Bone marrow (tissue), 2 donors: ENCODE measurements at regions not wholly inside any gene's neighbourhood (a gene's known extent, or its start where the extent isn't known, plus 50 kb on each side); places are given as distances from the start of the nearest gene placed in this dataset.

Experiments
- DNase-seq, 2 donors: peaks; one replicate each; lab custom pipeline; 2025; lab: John Stamatoyannopoulos, UW

GRCh38 chr22:27284324-27284723, 517.2 kb downstream of the MN1 start:
- no peak for DNase-seq

GRCh38 chr22:27286711-27287110, 514.8 kb downstream of the MN1 start:
- no peak for DNase-seq

GRCh38 chr22:27292542-27293299, 508.8 kb downstream of the MN1 start:
- no peak for DNase-seq

GRCh38 chr22:27293721-27294445, 507.7 kb downstream of the MN1 start:
- DNase-seq: no peak

- no peak for DNase-seq
Observed at GRCh38 chr22:27295040-27295439, 506.5 kb downstream of the MN1 start.

GRCh38 chr22:27295605-27296004, 506.0 kb downstream of the MN1 start:
- DNase-seq: no peak

- no peak for DNase-seq
Observed at GRCh38 chr22:27296091-27296675, 505.4 kb downstream of the MN1 start.

- no peak for DNase-seq
Observed at GRCh38 chr22:27297125-27297524, 504.4 kb downstream of the MN1 start.

- DNase-seq: no peak
Observed at GRCh38 chr22:27298332-27298731, 503.2 kb downstream of the MN1 start.

- no peak for DNase-seq
Observed at GRCh38 chr22:27298742-27299141, 502.8 kb downstream of the MN1 start.

- DNase-seq: no peak
Observed at GRCh38 chr22:27299181-27300085, 502.1 kb downstream of the MN1 start.

- no peak for DNase-seq
Observed at GRCh38 chr22:27300536-27301285, 500.8 kb downstream of the MN1 start.

- DNase-seq: no peak
Observed at GRCh38 chr22:27302501-27302900, 499.1 kb downstream of the MN1 start.

- DNase-seq: no peak
Observed at GRCh38 chr22:27303718-27304117, 497.8 kb downstream of the MN1 start.

- no peak for DNase-seq
Observed at GRCh38 chr22:27306771-27307170, 494.8 kb downstream of the MN1 start.

GRCh38 chr22:27307545-27308247, 493.9 kb downstream of the MN1 start:
- DNase-seq: no peak

- DNase-seq: no peak
Observed at GRCh38 chr22:27308513-27308912, 493.0 kb downstream of the MN1 start.

GRCh38 chr22:27309697-27310096, 491.9 kb downstream of the MN1 start:
- DNase-seq: no peak

GRCh38 chr22:27310966-27311697, 490.4 kb downstream of the MN1 start:
- DNase-seq: no peak
